ENCODE measurements at regions not wholly inside any gene's neighbourhood (a gene's known extent, or its start where the extent isn't known, plus 50 kb on each side); places are given as distances from the start of the nearest gene placed in this dataset.
"Not testable (repeated sequence)": the region's sequence is repeated elsewhere in the genome, so short reads cannot be mapped to it uniquely, and the experiment has no call there.

GRCh38 chr2:16729335-16729734 lies 63.7 kb upstream of the CYRIA start:
- Histone ChIP-seq H3K4me1 (no peaks in the 10 kb centered on the region), H3K9me3 (no peaks in the 10 kb centered on the region), H3K4me3 (no peak overlapping the region), H3K36me3 (no peaks in the 10 kb centered on the region), H3K27me3 (no peaks in the 10 kb centered on the region), H3K27ac (no peak overlapping the region)
- DNase-seq (ENCODE audit: extremely low spot score in 2 of 2), result no peak
- TF ChIP-seq CTCF (IDR thresholded peaks at IDR 0.05) (no peak), POLR2AphosphoS5 (IDR thresholded peaks at IDR 0.05; ENCODE audit: insufficient read depth in 1 of 2, low read depth in 1 of 2) (no peak), POLR2A (IDR thresholded peaks at IDR 0.05) (no peak)
- intact Hi-C loops (cut with DNase I), result no loop called here

GRCh38 chr2:16728351-16729136 lies 62.9 kb upstream of the CYRIA start:
- H3K4me3 ChIP-seq, result no peak overlapping the region
- no peak for TF ChIP-seq CTCF (IDR thresholded peaks at IDR 0.05)
- no peaks in the 10 kb centered on the region for H3K4me1 ChIP-seq
- no peaks in the 10 kb centered on the region for H3K9me3 ChIP-seq
- no peak overlapping the region for H3K27ac ChIP-seq
- DNase-seq (ENCODE audit: extremely low spot score in 2 of 2), result no peak
- H3K27me3 ChIP-seq, result no peaks in the 10 kb centered on the region
- no peaks in the 10 kb centered on the region for H3K36me3 ChIP-seq
- intact Hi-C loops (cut with DNase I), result no loop called here

GRCh38 chr2:16727849-16728248 lies 62.2 kb upstream of the CYRIA start:
- H3K9me3 ChIP-seq; H3K27ac ChIP-seq; H3K27me3 ChIP-seq; H3K36me3 ChIP-seq; H3K4me3 ChIP-seq; H3K4me1 ChIP-seq; DNase-seq (ENCODE audit: extremely low spot score in 2 of 2); intact Hi-C loops (cut with DNase I): not testable (repeated sequence)

GRCh38 chr2:16727256-16727655 lies 61.6 kb upstream of the CYRIA start:
- peak in 1 of 2 donors; percentile 22 for DNase-seq (ENCODE audit: extremely low spot score in 2 of 2)
- intact Hi-C loops (cut with DNase I), result no loop called here
- no peak overlapping the region for H3K27ac ChIP-seq
- no peaks in the 10 kb centered on the region for H3K9me3 ChIP-seq
- no peak overlapping the region for H3K4me3 ChIP-seq
- no peaks in the 10 kb centered on the region for H3K27me3 ChIP-seq
- no peaks in the 10 kb centered on the region for H3K4me1 ChIP-seq
- no peak for TF ChIP-seq POLR2A (IDR thresholded peaks at IDR 0.05)
- TF ChIP-seq CTCF (IDR thresholded peaks at IDR 0.05), result no peak
- no peak for TF ChIP-seq POLR2AphosphoS5 (IDR thresholded peaks at IDR 0.05; ENCODE audit: insufficient read depth in 1 of 2, low read depth in 1 of 2)
- H3K36me3 ChIP-seq, result no peaks in the 10 kb centered on the region

- intact Hi-C loops (cut with DNase I), result no loop called here
- no peaks in the 10 kb centered on the region for H3K27me3 ChIP-seq
- no peaks in the 10 kb centered on the region for H3K4me1 ChIP-seq
- no peak overlapping the region for H3K4me3 ChIP-seq
- DNase-seq (ENCODE audit: extremely low spot score in 2 of 2), result no peak
- no peaks in the 10 kb centered on the region for H3K9me3 ChIP-seq
- TF ChIP-seq POLR2A (IDR thresholded peaks at IDR 0.05) (no peak), CTCF (IDR thresholded peaks at IDR 0.05) (no peak), POLR2AphosphoS5 (IDR thresholded peaks at IDR 0.05; ENCODE audit: insufficient read depth in 1 of 2, low read depth in 1 of 2) (no peak)
- no peaks in the 10 kb centered on the region for H3K36me3 ChIP-seq
- no peak overlapping the region for H3K27ac ChIP-seq
These were observed 60.9 kb upstream of the CYRIA start for GRCh38 chr2:16726577-16726976.
